ENCODE measurements at regions not wholly inside any gene's neighbourhood (a gene's known extent, or its start where the extent isn't known, plus 50 kb on each side); places are given as distances from the start of the nearest gene placed in this dataset.

DNA sequence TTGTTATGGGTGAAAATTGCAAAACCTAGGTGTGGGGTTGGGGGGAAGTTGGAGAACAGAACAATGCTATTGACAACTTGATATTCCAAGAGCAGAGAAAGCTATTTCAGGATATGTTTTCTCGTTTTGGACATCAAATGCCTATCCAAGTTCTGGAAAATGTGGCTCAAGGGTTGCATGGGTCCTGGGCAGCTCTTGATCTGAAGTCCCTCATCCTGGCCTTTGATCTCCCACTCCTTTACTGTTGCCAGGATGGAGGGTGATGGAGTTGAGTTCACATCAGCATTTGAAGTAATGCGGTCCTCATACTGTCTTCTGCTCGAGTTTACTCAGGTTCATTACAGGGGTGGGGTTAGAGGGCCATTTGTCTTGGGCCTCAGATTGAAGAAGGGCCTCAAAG, 76.9 kb upstream of the RPS23 start:
- Histone ChIP-seq H3K4me3 (no peak overlapping the region), H3K9me3 (replicated peaks; ENCODE audit: control insufficient read depth, insufficient read depth, low read depth, low read length) (no peaks in the 10 kb centered on the region), H3K4me1 (replicated peaks in 1 of 2; ENCODE audit: control insufficient read depth in 2 of 2, insufficient read depth in 2 of 2, low read length in 2 of 2) (peaks cover 0 to 25% of the 10 kb centered on the region in 2 experiments; a peak in 4 of 5 replicates), H4K20me1 (replicated peaks; ENCODE audit: control insufficient read depth, insufficient read depth, low read length) (no peaks in the 10 kb centered on the region), H3K9me1 (ENCODE audit: control insufficient read depth, insufficient read depth, low read length) (no peaks in the 10 kb centered on the region), H3K4me2 (ENCODE audit: insufficient read depth, low read length) (no peak overlapping the region), H3K9ac (ENCODE audit: insufficient read depth in 1 of 2, low read depth in 2 of 2, low read length in 2 of 2) (no peak overlapping the region), H2AFZ (ENCODE audit: low read depth, low read length) (0 out of 2 replicates have a peak overlapping the region, but pooled peaks have one; percentile 7), H3K27me3 (ENCODE audit: control insufficient read depth in 2 of 2, insufficient read depth in 2 of 2, low read length in 2 of 2) (no peaks in the 10 kb centered on the region), H3K79me2 (ENCODE audit: control insufficient read depth, insufficient read depth, low read length) (no peaks in the 10 kb centered on the region), H3K36me3 (ENCODE audit: control insufficient read depth, insufficient read depth, low read length) (no peaks in the 10 kb centered on the region), H3K27ac (ENCODE audit: extremely low read depth, low read depth, low read length) (no peak overlapping the region)
- in situ Hi-C loops (cut with MboI) (loop anchor here (5.0 to 25.0 kb wide), 4 partner anchors 282 to 1202 kb away; partner anchors contain the start of gene VCAN), intact Hi-C loops (cut with micrococcal nuclease) (loop anchor here (10.0 kb wide), 1 partner anchor 140 kb away; no protein-coding TSS in a partner anchor)
- POLR2A ChIA-PET: no interaction called here
- whole genome bisulfite sequencing (ENCODE audit: insufficient coverage, low coverage, missing lambda C conversion rate): 55% methylated on average over 3 of the region's 3 CpGs
- ATAC-seq (no peak), DNase-seq (ENCODE audit: extremely low read depth in 1 of 4, low spot score in 3 of 4) (no peak), FAIRE-seq (no peak)
- BruUV-seq (replicated peaks): no TSS peak
- CTCF ChIA-PET (ENCODE audit: low intra/inter-chr PET ratio): no interaction called here
- TF ChIP-seq, protein P1, sequence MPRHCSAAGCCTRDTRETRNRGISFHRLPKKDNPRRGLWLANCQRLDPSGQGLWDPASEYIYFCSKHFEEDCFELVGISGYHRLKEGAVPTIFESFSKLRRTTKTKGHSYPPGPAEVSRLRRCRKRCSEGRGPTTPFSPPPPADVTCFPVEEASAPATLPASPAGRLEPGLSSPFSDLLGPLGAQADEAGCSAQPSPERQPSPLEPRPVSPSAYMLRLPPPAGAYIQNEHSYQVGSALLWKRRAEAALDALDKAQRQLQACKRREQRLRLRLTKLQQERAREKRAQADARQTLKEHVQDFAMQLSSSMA (CRISPR knock-in tag; IDR thresholded peaks at IDR 0.05): no peak
- TF ChIP-seq, protein P2, sequence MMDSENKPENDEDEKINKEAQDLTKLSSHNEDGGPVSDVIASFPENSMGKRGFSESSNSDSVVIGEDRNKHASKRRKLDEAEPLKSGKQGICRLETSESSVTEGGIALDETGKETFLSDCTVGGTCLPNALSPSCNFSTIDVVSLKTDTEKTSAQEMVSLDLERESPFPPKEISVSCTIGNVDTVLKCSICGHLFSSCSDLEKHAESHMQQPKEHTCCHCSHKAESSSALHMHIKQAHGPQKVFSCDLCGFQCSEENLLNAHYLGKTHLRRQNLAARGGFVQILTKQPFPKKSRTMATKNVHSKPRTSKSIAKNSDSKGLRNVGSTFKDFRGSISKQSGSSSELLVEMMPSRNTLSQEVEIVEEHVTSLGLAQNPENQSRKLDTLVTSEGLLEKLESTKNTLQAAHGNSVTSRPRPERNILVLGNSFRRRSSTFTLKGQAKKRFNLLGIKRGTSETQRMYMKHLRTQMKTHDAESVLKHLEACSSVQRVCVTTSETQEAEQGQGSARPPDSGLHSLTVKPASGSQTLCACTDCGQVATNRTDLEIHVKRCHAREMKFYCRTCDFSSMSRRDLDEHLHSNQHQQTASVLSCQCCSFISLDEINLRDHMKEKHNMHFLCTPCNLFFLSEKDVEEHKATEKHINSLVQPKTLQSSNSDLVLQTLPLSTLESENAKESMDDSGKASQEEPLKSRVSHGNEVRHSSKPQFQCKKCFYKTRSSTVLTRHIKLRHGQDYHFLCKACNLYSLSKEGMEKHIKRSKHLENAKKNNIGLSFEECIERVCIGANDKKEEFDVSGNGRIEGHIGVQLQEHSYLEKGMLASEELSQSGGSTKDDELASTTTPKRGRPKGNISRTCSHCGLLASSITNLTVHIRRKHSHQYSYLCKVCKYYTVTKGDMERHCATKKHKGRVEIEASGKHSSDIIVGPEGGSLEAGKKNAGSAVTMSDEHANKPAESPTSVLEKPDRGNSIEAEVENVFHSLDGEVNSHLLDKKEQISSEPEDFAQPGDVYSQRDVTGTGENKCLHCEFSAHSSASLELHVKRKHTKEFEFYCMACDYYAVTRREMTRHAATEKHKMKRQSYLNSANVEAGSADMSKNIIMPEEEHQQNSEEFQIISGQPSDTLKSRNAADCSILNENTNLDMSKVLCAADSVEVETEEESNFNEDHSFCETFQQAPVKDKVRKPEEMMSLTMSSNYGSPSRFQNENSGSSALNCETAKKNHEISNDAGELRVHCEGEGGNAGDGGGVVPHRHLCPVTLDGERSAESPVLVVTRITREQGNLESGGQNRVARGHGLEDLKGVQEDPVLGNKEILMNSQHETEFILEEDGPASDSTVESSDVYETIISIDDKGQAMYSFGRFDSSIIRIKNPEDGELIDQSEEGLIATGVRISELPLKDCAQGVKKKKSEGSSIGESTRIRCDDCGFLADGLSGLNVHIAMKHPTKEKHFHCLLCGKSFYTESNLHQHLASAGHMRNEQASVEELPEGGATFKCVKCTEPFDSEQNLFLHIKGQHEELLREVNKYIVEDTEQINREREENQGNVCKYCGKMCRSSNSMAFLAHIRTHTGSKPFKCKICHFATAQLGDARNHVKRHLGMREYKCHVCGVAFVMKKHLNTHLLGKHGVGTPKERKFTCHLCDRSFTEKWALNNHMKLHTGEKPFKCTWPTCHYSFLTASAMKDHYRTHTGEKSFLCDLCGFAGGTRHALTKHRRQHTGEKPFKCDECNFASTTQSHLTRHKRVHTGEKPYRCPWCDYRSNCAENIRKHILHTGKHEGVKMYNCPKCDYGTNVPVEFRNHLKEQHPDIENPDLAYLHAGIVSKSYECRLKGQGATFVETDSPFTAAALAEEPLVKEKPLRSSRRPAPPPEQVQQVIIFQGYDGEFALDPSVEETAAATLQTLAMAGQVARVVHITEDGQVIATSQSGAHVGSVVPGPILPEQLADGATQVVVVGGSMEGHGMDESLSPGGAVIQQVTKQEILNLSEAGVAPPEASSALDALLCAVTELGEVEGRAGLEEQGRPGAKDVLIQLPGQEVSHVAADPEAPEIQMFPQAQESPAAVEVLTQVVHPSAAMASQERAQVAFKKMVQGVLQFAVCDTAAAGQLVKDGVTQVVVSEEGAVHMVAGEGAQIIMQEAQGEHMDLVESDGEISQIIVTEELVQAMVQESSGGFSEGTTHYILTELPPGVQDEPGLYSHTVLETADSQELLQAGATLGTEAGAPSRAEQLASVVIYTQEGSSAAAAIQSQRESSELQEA (IDR thresholded peaks at IDR 0.05; ENCODE audit: low read depth): no peak
- TF ChIP-seq ZNF224 (CRISPR knock-in tag; IDR thresholded peaks at IDR 0.05) (no peak), XRCC3 (IDR thresholded peaks at IDR 0.05) (no peak), NEUROD1 (IDR thresholded peaks at IDR 0.05; ENCODE audit: borderline replicate concordance, low read depth, low read length, partially characterized antibody) (no peak), PTTG1 (tag; IDR thresholded peaks at IDR 0.05; ENCODE audit: low read depth) (no peak), CEBPG (CRISPR knock-in tag; IDR thresholded peaks at IDR 0.05) (no peak), CEBPG (tag; conservative IDR thresholded peaks at IDR 0.05 in 1 of 2, IDR thresholded peaks at IDR 0.05 in 1 of 2) (no peak), MTF1 (CRISPR knock-in tag; IDR thresholded peaks at IDR 0.05; ENCODE audit: borderline replicate concordance) (no peak), NUFIP1 (IDR thresholded peaks at IDR 0.05; ENCODE audit: partially characterized antibody) (no peak), GTF3C2 (IDR thresholded peaks at IDR 0.05; ENCODE audit: borderline replicate concordance, extremely low read depth, insufficient read length) (no peak), DACH1 (IDR thresholded peaks at IDR 0.05; ENCODE audit: partially characterized antibody) (no peak)
